Effector memory CD8-positive, alpha-beta T cell (primary cell): ENCODE measurements at regions not wholly inside any gene's neighbourhood (a gene's known extent, or its start where the extent isn't known, plus 50 kb on each side); places are given as distances from the start of the nearest gene placed in this dataset.
"Not testable (repeated sequence)": the region's sequence is repeated elsewhere in the genome, so short reads cannot be mapped to it uniquely, and the experiment has no call there.

ENCODE experiments used
- ATAC-seq: fragments of 150-1000 bp; cut with Tn5 transposase; replicated peaks from 2 replicates; pipeline ENCODE4 v1.10.0; 2021; ENCODE audit warnings: mild to moderate bottlenecking, moderate library complexity
- DNase-seq, 3 experiments: peaks; one replicate each; pipeline ENCODE4 v3.0.0; 2021
- H3K27ac Mint-ChIP-seq, 2 donors: one replicate each; pipeline ENCODE4 v1.8.0; 2022; ENCODE audit warnings: mild to moderate bottlenecking in 2 of 2, mixed read lengths in 2 of 2, moderate library complexity in 2 of 2
- H3K27me3 Mint-ChIP-seq, 2 donors: one replicate each; pipeline ENCODE4 v1.8.0; 2022; ENCODE audit warnings: mixed read lengths in 2 of 2
- H3K36me3 Mint-ChIP-seq: one replicate; pipeline ENCODE4 v1.8.0; 2022; ENCODE audit warnings: mild to moderate bottlenecking, moderate library complexity, mixed read lengths; ENCODE audit not compliant: insufficient read depth
- H3K4me1 Mint-ChIP-seq, 2 donors: one replicate each; pipeline ENCODE4 v1.8.0; 2022; ENCODE audit warnings: low read depth in 2 of 2, mixed read lengths in 2 of 2
- H3K4me3 Mint-ChIP-seq, 2 donors: one replicate each; pipeline ENCODE4 v1.8.0; 2022; ENCODE audit warnings: mild to moderate bottlenecking in 2 of 2, mixed read lengths in 2 of 2, moderate library complexity in 2 of 2
- H3K9me3 Mint-ChIP-seq, 2 donors: one replicate each; pipeline ENCODE4 v1.8.0; 2022; ENCODE audit warnings: mixed read lengths in 2 of 2

DNA sequence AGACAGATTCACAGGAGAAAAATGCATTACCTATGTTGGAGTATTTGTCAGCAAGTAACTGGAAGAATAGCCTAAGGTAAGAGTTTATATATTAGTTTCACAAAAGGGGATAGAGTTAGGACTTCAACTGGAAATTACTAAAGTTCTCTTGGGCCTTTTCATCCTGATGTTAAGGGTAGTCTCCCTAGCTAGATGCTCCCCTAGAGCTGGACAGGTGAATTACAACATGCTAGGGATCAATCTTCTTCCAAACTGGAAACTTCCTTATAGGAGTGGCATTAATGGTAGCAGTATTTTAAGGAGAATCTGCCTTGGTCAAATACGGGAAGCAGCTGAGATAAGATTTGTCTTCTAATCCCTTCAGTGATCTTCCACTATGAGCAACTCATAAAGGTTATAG, 632.8 kb upstream of the RAG2 start:
- Mint-ChIP-seq H3K4me3 (no peak overlapping the region), H3K27ac (no peak overlapping the region), H3K4me1 (no peaks in the 10 kb centered on the region), H3K36me3 (no peaks in the 10 kb centered on the region), H3K9me3 (peaks cover 0 to 12% of the 10 kb centered on the region in 2 donors), H3K27me3 (no peaks in the 10 kb centered on the region)
- DNase-seq (no peak), ATAC-seq (no peak)

GRCh38 chr11:37223962-37224361, 625.9 kb upstream of the RAG2 start:
- no peaks in the 10 kb centered on the region for H3K36me3 Mint-ChIP-seq

DNA sequence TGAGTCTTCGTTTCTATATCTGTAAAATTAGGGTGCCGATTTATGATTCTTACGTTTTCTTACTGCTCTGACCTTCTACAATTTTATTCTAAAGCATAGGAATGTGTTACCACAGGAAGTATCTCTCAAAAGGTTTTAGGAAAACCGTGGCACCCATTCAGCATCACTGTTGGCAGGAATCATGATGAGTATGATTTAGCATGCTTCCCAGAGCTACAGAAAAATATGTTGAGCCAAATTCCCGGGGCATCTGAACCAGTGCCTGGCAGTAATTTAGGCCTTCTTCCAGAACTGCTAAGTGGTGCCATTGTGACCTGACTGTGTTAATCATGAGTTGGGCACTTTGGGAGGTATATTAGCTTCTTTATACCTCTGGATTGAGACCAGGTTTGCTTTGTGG, 605.0 kb upstream of the RAG2 start:
- ATAC-seq (no peak), DNase-seq (no peak)
- H3K4me1 Mint-ChIP-seq = no peaks in the 10 kb centered on the region
- no peaks in the 10 kb centered on the region for H3K27me3 Mint-ChIP-seq
- H3K4me3 Mint-ChIP-seq = no peak overlapping the region
- peaks cover 7 to 12% of the 10 kb centered on the region in 2 donors for H3K9me3 Mint-ChIP-seq
- no peak overlapping the region for H3K27ac Mint-ChIP-seq
- H3K36me3 Mint-ChIP-seq = peaks cover 3% of the 10 kb centered on the region

More at GRCh38 chr11:37223962-37224361, 625.9 kb upstream of the RAG2 start:
- DNase-seq (no peak), ATAC-seq (no peak)
- peaks cover 3 to 14% of the 10 kb centered on the region in 2 donors for H3K9me3 Mint-ChIP-seq
- no peak overlapping the region for H3K4me3 Mint-ChIP-seq
- H3K27me3 Mint-ChIP-seq = no peaks in the 10 kb centered on the region
- no peak overlapping the region for H3K27ac Mint-ChIP-seq
- H3K4me1 Mint-ChIP-seq = no peaks in the 10 kb centered on the region

DNA sequence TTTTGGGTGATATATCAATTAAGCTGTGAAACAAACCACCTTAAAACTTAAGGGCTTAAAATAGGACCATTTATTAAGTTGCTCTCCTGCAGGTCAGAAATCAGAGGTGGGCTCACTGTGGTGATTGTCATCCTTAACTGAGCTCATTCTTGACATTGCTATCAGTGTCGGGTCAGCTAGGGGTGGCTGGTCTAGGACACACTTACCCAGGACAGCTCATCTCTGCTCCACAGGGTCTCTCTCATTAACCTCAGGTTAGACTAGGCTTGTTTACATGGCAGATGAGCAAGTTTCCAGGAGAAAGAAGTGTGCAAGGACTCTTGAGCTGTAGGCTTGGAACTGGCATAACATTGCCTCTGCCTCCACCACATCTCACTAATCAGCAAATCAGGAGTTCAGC, 601.0 kb upstream of the RAG2 start:
- H3K27me3 Mint-ChIP-seq = no peaks in the 10 kb centered on the region
- peaks cover 0 to 17% of the 10 kb centered on the region in 2 donors for H3K9me3 Mint-ChIP-seq

DNA sequence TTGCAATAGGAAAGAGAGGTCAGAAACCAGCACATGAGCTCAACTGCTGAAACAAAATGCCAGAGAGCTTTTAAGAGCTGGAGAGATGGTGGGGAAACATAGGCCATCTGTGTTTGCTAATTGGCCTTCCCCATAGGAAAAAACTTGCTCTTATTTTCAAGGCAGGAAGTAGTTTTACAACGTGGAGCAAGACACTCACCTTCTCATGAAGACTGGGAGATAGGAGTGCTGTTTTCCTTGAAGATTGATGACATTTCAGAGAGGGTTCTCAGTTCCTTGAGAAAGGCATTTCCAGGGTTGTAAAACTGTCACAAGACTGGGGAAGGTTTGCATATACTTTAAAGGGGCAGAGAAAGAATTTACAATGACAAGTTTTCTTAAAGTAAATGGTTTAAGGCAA, 586.3 kb upstream of the RAG2 start:
- H3K4me3 Mint-ChIP-seq = no peak overlapping the region
- H3K27me3 Mint-ChIP-seq = no peaks in the 10 kb centered on the region
- ATAC-seq = no peak
- no peak overlapping the region for H3K27ac Mint-ChIP-seq
- H3K36me3 Mint-ChIP-seq = no peaks in the 10 kb centered on the region
- DNase-seq = no peak
- no peaks in the 10 kb centered on the region for H3K4me1 Mint-ChIP-seq
- H3K9me3 Mint-ChIP-seq = peaks cover 13 to 26% of the 10 kb centered on the region in 2 donors

More for the DNA sequence above, 601.0 kb upstream of the RAG2 start:
- no peak for ATAC-seq
- H3K4me1 Mint-ChIP-seq = no peaks in the 10 kb centered on the region
- H3K36me3 Mint-ChIP-seq = peaks cover 3% of the 10 kb centered on the region
- no peak for DNase-seq
- no peak overlapping the region for H3K27ac Mint-ChIP-seq
- H3K4me3 Mint-ChIP-seq = no peak overlapping the region

DNA sequence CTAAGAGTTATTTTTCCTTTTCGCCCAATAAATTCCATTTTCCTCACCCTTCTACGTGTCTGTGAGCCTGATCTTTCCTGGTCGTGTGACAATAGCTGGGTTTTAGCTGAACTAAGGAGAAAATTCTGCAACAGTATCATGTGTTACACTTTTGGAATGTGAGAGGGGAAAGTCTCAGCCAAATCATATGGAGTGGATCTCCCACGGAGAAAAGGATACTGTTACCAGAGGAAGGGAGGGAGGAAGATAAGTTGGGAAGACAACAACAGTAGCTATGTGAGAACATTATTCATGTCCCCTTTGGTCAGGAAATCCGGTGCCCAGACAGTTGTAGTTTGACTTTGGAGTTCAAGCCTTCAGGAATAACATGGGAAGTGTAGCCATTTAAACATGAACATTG, 584.0 kb upstream of the RAG2 start:
- H3K27me3 Mint-ChIP-seq = no peaks in the 10 kb centered on the region
- no peak for DNase-seq
- H3K4me3 Mint-ChIP-seq = no peak overlapping the region
- peaks cover 13 to 26% of the 10 kb centered on the region in 2 donors for H3K9me3 Mint-ChIP-seq
- no peaks in the 10 kb centered on the region for H3K36me3 Mint-ChIP-seq
- H3K27ac Mint-ChIP-seq = no peak overlapping the region
- no peaks in the 10 kb centered on the region for H3K4me1 Mint-ChIP-seq
- ATAC-seq = no peak

DNA sequence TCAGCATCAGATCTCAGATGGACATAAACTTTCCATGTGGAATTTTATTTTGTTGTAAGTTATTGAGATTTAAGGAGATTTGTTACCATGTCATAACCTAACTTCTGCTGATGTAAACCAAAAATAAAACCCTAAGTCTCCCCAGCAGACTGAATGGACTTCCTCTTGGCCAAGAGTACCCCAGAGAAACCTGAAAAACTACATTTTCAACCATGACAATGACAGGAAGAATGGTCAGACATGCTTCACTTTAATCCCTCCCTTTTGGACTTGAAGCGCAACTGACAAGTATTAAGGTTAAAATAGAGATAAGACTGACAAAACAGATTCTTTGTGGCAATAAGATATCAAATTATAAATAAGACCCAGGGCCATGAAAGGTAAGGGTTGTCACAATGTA, 579.7 kb upstream of the RAG2 start:
- peaks cover 4 to 19% of the 10 kb centered on the region in 2 donors for H3K9me3 Mint-ChIP-seq
- H3K4me1 Mint-ChIP-seq = no peaks in the 10 kb centered on the region
- H3K4me3 Mint-ChIP-seq = no peak overlapping the region
- no peaks in the 10 kb centered on the region for H3K27me3 Mint-ChIP-seq
- DNase-seq = no peak
- H3K36me3 Mint-ChIP-seq = no peaks in the 10 kb centered on the region
- no peak for ATAC-seq
- H3K27ac Mint-ChIP-seq = no peak overlapping the region

GRCh38 chr11:37171451-37171850, 573.4 kb upstream of the RAG2 start:
- Mint-ChIP-seq H3K27me3 (no peaks in the 10 kb centered on the region), H3K4me1 (no peaks in the 10 kb centered on the region), H3K4me3 (no peak overlapping the region), H3K9me3 (peaks cover 7% of the 10 kb centered on the region in 2 donors), H3K36me3 (no peaks in the 10 kb centered on the region), H3K27ac (no peak overlapping the region)
- no peak for DNase-seq
- no peak for ATAC-seq

DNA sequence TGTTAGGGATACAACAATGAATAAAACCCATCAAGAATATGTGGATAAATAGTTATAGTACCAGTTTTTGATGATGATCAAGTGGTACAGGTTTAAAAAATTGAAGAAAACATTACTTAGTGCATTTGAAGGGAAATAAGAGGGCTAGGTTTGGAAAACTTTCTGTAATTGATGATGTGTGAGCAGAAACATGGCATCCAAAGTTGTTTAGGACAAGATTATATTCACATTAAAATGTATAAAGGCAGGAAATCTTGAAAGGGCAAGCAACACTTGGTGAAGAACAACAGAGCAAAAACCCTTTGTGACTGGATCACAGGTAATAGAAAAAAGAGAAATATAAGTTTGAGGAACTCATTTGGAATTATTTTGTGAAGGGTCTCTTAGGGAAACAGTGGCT, 572.3 kb upstream of the RAG2 start:
- H3K27me3 Mint-ChIP-seq = no peaks in the 10 kb centered on the region
- H3K27ac Mint-ChIP-seq = no peak overlapping the region
- peaks cover 7% of the 10 kb centered on the region in 2 donors for H3K9me3 Mint-ChIP-seq
- no peak for ATAC-seq
- no peak overlapping the region for H3K4me3 Mint-ChIP-seq
- DNase-seq = no peak
- H3K36me3 Mint-ChIP-seq = no peaks in the 10 kb centered on the region
- no peaks in the 10 kb centered on the region for H3K4me1 Mint-ChIP-seq

DNA sequence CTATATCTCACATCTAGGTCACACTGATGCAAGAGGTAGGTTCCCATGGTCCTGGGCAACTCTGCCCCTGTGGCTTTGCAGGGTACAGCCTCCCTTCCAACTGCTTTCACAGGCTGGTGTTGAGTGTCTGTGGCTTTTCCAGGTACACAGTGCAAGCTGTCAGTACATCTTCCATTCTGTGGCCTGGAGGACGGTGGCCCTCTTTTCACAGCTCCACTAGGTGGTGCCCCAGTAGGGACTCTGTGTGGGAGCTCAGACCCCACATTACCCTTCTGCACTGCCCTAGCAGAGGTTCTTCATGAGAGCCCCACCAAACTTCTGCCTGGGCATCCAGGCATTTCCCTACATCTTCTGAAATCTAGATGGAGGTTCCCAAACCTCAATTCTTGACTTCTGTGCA, 547.4 kb upstream of the RAG2 start:
- not testable (repeated sequence) for H3K27ac Mint-ChIP-seq, H3K27me3 Mint-ChIP-seq, H3K36me3 Mint-ChIP-seq, DNase-seq, H3K4me3 Mint-ChIP-seq, H3K4me1 Mint-ChIP-seq, ATAC-seq
- H3K9me3 Mint-ChIP-seq = peaks cover 18 to 19% of the 10 kb centered on the region in 2 donors

GRCh38 chr11:37142591-37142990, 544.6 kb upstream of the RAG2 start:
- DNase-seq (no peak), ATAC-seq (no peak)
- no peak overlapping the region for H3K27ac Mint-ChIP-seq
- H3K9me3 Mint-ChIP-seq = peaks cover 18 to 26% of the 10 kb centered on the region in 2 donors
- H3K4me1 Mint-ChIP-seq = no peaks in the 10 kb centered on the region
- no peaks in the 10 kb centered on the region for H3K27me3 Mint-ChIP-seq
- peaks cover 3% of the 10 kb centered on the region for H3K36me3 Mint-ChIP-seq
- no peak overlapping the region for H3K4me3 Mint-ChIP-seq

DNA sequence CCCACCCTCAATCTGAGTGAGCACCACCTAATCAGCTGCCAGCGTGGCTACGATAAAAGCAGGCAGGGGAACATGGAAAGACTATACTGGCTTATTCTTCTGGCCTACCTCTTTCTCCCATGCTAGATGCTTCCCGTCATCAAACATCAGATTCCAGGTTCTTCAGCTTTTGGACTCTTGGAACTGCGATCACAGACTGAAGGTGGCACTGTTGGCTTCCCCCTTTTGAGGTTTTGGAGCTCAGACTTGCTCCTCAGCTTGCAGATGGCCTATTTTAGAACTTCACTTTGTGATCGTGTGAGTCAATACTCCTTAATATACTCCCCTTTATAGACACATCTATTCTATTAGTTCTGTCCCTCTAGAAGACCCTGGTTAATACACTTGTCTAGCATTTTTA, 543.7 kb upstream of the RAG2 start:
- no peaks in the 10 kb centered on the region for H3K4me1 Mint-ChIP-seq
- no peak for ATAC-seq

GRCh38 chr11:37135606-37136005, 537.6 kb upstream of the RAG2 start:
- not testable (repeated sequence) for DNase-seq, ATAC-seq, H3K4me3 Mint-ChIP-seq, H3K4me1 Mint-ChIP-seq, H3K27me3 Mint-ChIP-seq, H3K36me3 Mint-ChIP-seq, H3K27ac Mint-ChIP-seq
- peaks cover 11 to 49% of the 10 kb centered on the region in 2 donors for H3K9me3 Mint-ChIP-seq

More for the DNA sequence above, 543.7 kb upstream of the RAG2 start:
- no peak for DNase-seq
- H3K36me3 Mint-ChIP-seq = peaks cover 3% of the 10 kb centered on the region
- no peaks in the 10 kb centered on the region for H3K27me3 Mint-ChIP-seq
- H3K27ac Mint-ChIP-seq = no peak overlapping the region
- H3K4me3 Mint-ChIP-seq = no peak overlapping the region
- peaks cover 16 to 25% of the 10 kb centered on the region in 2 donors for H3K9me3 Mint-ChIP-seq

- Mint-ChIP-seq H3K27me3 (no peaks in the 10 kb centered on the region), H3K36me3 (no peaks in the 10 kb centered on the region), H3K27ac (no peak overlapping the region), H3K9me3 (peaks cover 11 to 53% of the 10 kb centered on the region in 2 donors), H3K4me1 (no peaks in the 10 kb centered on the region), H3K4me3 (no peak overlapping the region)
- no peak for DNase-seq
- no peak for ATAC-seq
Observed at GRCh38 chr11:37134637-37135036, 536.6 kb upstream of the RAG2 start.

- ATAC-seq (no peak), DNase-seq (no peak)
- peaks cover 0 to 9% of the 10 kb centered on the region in 2 donors for H3K9me3 Mint-ChIP-seq
- no peaks in the 10 kb centered on the region for H3K4me1 Mint-ChIP-seq
- no peak overlapping the region for H3K4me3 Mint-ChIP-seq
- H3K27ac Mint-ChIP-seq = no peak overlapping the region
- H3K36me3 Mint-ChIP-seq = no peaks in the 10 kb centered on the region
- no peaks in the 10 kb centered on the region for H3K27me3 Mint-ChIP-seq
Observed at GRCh38 chr11:37124384-37124783, 526.3 kb upstream of the RAG2 start.
